ENCODE measurements at regions not wholly inside any gene's neighbourhood (a gene's known extent, or its start where the extent isn't known, plus 50 kb on each side); places are given as distances from the start of the nearest gene placed in this dataset.

GRCh38 chr17:65455972-65456343 lies 105.5 kb downstream of the AXIN2 start:
- CTCF ChIA-PET, result interaction anchor here (0.6 to 1.6 kb wide), 6 partner anchors 10 to 338 kb away, joined by 3 to 8 read pairs (median 3); no protein-coding TSS in a partner anchor
- H3K27me3 Mint-ChIP-seq, result peaks cover 40% of the 10 kb centered on the region

GRCh38 chr17:65455154-65455971 lies 106.1 kb downstream of the AXIN2 start:
- Mint-ChIP-seq H3K36me3 (no peaks in the 10 kb centered on the region), H3K4me1 (no peaks in the 10 kb centered on the region), H3K27me3 (peaks cover 42% of the 10 kb centered on the region), H3K27ac (no peak overlapping the region), H3K9me3 (no peaks in the 10 kb centered on the region), H3K4me3 (no peak overlapping the region)
- CTCF ChIA-PET, result interaction anchor here (0.6 to 1.6 kb wide), 6 partner anchors 9 to 339 kb away, joined by 3 to 8 read pairs (median 3); no protein-coding TSS in a partner anchor
- DNase-seq, result no peak

More at GRCh38 chr17:65455972-65456343, 105.5 kb downstream of the AXIN2 start:
- Mint-ChIP-seq H3K27ac (no peak overlapping the region), H3K4me1 (no peaks in the 10 kb centered on the region), H3K4me3 (no peak overlapping the region), H3K9me3 (no peaks in the 10 kb centered on the region), H3K36me3 (no peaks in the 10 kb centered on the region)
- peak; percentile 46 for DNase-seq

GRCh38 chr17:65453204-65453931 lies 108.1 kb downstream of the AXIN2 start:
- no peak overlapping the region for H3K4me3 Mint-ChIP-seq
- DNase-seq, result no peak
- H3K4me1 Mint-ChIP-seq, result no peaks in the 10 kb centered on the region
- H3K9me3 Mint-ChIP-seq, result peaks cover 3% of the 10 kb centered on the region
- no peak overlapping the region for H3K27ac Mint-ChIP-seq
- H3K36me3 Mint-ChIP-seq, result no peaks in the 10 kb centered on the region
- CTCF ChIA-PET, result no interaction called here
- peaks cover 33% of the 10 kb centered on the region for H3K27me3 Mint-ChIP-seq

GRCh38 chr17:65449495-65449894 lies 112.0 kb downstream of the AXIN2 start:
- no peaks in the 10 kb centered on the region for H3K36me3 Mint-ChIP-seq
- CTCF ChIA-PET, result no interaction called here
- no peak overlapping the region for H3K27ac Mint-ChIP-seq
- no peak overlapping the region for H3K4me3 Mint-ChIP-seq
- DNase-seq, result no peak
- H3K27me3 Mint-ChIP-seq, result peaks cover 35% of the 10 kb centered on the region
- no peaks in the 10 kb centered on the region for H3K4me1 Mint-ChIP-seq
- H3K9me3 Mint-ChIP-seq, result peaks cover 3% of the 10 kb centered on the region

GRCh38 chr17:65447823-65448222 lies 113.6 kb downstream of the AXIN2 start:
- Mint-ChIP-seq H3K27me3 (peaks cover 37% of the 10 kb centered on the region), H3K36me3 (no peaks in the 10 kb centered on the region), H3K27ac (no peak overlapping the region), H3K4me3 (no peak overlapping the region), H3K4me1 (no peaks in the 10 kb centered on the region), H3K9me3 (peaks cover 3% of the 10 kb centered on the region)
- CTCF ChIA-PET, result no interaction called here
- DNase-seq, result no peak

GRCh38 chr17:65446838-65447526 lies 114.5 kb downstream of the AXIN2 start:
- no peak overlapping the region for H3K4me3 Mint-ChIP-seq
- H3K27ac Mint-ChIP-seq, result no peak overlapping the region
- H3K27me3 Mint-ChIP-seq, result peaks cover 40% of the 10 kb centered on the region
- peaks cover 3% of the 10 kb centered on the region for H3K9me3 Mint-ChIP-seq
- H3K36me3 Mint-ChIP-seq, result no peaks in the 10 kb centered on the region
- CTCF ChIA-PET, result interaction anchor here (0.9 kb wide), 1 partner anchor 9 kb away, joined by 3 read pairs; no protein-coding TSS in a partner anchor
- H3K4me1 Mint-ChIP-seq, result no peaks in the 10 kb centered on the region
- no peak for DNase-seq

GRCh38 chr17:65446043-65446442 lies 115.4 kb downstream of the AXIN2 start:
- peaks cover 3% of the 10 kb centered on the region for H3K9me3 Mint-ChIP-seq
- H3K4me1 Mint-ChIP-seq, result no peaks in the 10 kb centered on the region
- CTCF ChIA-PET, result interaction anchor here (0.9 kb wide), 1 partner anchor 10 kb away, joined by 3 read pairs; no protein-coding TSS in a partner anchor
- H3K36me3 Mint-ChIP-seq, result no peaks in the 10 kb centered on the region
- DNase-seq, result no peak
- no peak overlapping the region for H3K27ac Mint-ChIP-seq
- no peak overlapping the region for H3K4me3 Mint-ChIP-seq
- peaks cover 42% of the 10 kb centered on the region for H3K27me3 Mint-ChIP-seq

- H3K4me1 Mint-ChIP-seq, result no peaks in the 10 kb centered on the region
- H3K36me3 Mint-ChIP-seq, result no peaks in the 10 kb centered on the region
- DNase-seq, result no peak
- CTCF ChIA-PET, result interaction anchor here (0.7 kb wide), 1 partner anchor 722 kb away, joined by 3 read pairs; no protein-coding TSS in a partner anchor
- H3K27me3 Mint-ChIP-seq, result peaks cover 35% of the 10 kb centered on the region
- no peak overlapping the region for H3K4me3 Mint-ChIP-seq
- H3K9me3 Mint-ChIP-seq, result no peaks in the 10 kb centered on the region
- no peak overlapping the region for H3K27ac Mint-ChIP-seq
Observed at GRCh38 chr17:65444049-65444448, 117.4 kb downstream of the AXIN2 start.

- DNase-seq, result no peak
- Mint-ChIP-seq H3K27me3 (peaks cover 47% of the 10 kb centered on the region), H3K9me3 (no peaks in the 10 kb centered on the region), H3K36me3 (no peaks in the 10 kb centered on the region), H3K27ac (no peak overlapping the region), H3K4me1 (no peaks in the 10 kb centered on the region), H3K4me3 (no peak overlapping the region)
- CTCF ChIA-PET, result no interaction called here
Observed at GRCh38 chr17:65442691-65443090, 118.8 kb downstream of the AXIN2 start.

GRCh38 chr17:65442250-65442649 lies 119.2 kb downstream of the AXIN2 start:
- H3K27me3 Mint-ChIP-seq, result peaks cover 45% of the 10 kb centered on the region
- DNase-seq, result no peak
- H3K36me3 Mint-ChIP-seq, result no peaks in the 10 kb centered on the region
- H3K9me3 Mint-ChIP-seq, result no peaks in the 10 kb centered on the region
- CTCF ChIA-PET, result no interaction called here
- no peak overlapping the region for H3K27ac Mint-ChIP-seq
- no peak overlapping the region for H3K4me3 Mint-ChIP-seq
- no peaks in the 10 kb centered on the region for H3K4me1 Mint-ChIP-seq

GRCh38 chr17:65441053-65441605 lies 120.3 kb downstream of the AXIN2 start:
- DNase-seq, result no peak
- peaks cover 40% of the 10 kb centered on the region for H3K27me3 Mint-ChIP-seq
- no peak overlapping the region for H3K4me3 Mint-ChIP-seq
- H3K36me3 Mint-ChIP-seq, result no peaks in the 10 kb centered on the region
- H3K9me3 Mint-ChIP-seq, result no peaks in the 10 kb centered on the region
- H3K4me1 Mint-ChIP-seq, result no peaks in the 10 kb centered on the region
- CTCF ChIA-PET, result no interaction called here
- no peak overlapping the region for H3K27ac Mint-ChIP-seq

- H3K4me1 Mint-ChIP-seq, result peaks cover 7% of the 10 kb centered on the region
- H3K27me3 Mint-ChIP-seq, result peaks cover 38% of the 10 kb centered on the region
- H3K9me3 Mint-ChIP-seq, result no peaks in the 10 kb centered on the region
- no peak overlapping the region for H3K27ac Mint-ChIP-seq
- CTCF ChIA-PET, result no interaction called here
- H3K4me3 Mint-ChIP-seq, result no peak overlapping the region
- DNase-seq, result no peak
- no peaks in the 10 kb centered on the region for H3K36me3 Mint-ChIP-seq
Observed at GRCh38 chr17:65438708-65439294, 122.6 kb downstream of the AXIN2 start.

GRCh38 chr17:65438173-65438572 lies 123.3 kb downstream of the AXIN2 start:
- CTCF ChIA-PET, result no interaction called here
- Mint-ChIP-seq H3K27ac (no peak overlapping the region), H3K9me3 (peaks cover 2% of the 10 kb centered on the region), H3K4me1 (peaks cover 14% of the 10 kb centered on the region), H3K4me3 (no peak overlapping the region), H3K36me3 (no peaks in the 10 kb centered on the region), H3K27me3 (peaks cover 40% of the 10 kb centered on the region)
- DNase-seq, result no peak

- Mint-ChIP-seq H3K4me1 (peaks cover 14% of the 10 kb centered on the region), H3K4me3 (no peak overlapping the region), H3K36me3 (no peaks in the 10 kb centered on the region), H3K27ac (no peak overlapping the region), H3K9me3 (peaks cover 11% of the 10 kb centered on the region), H3K27me3 (peaks cover 32% of the 10 kb centered on the region)
- CTCF ChIA-PET, result no interaction called here
- DNase-seq, result no peak
Observed at GRCh38 chr17:65436871-65437270, 124.6 kb downstream of the AXIN2 start.
